Activated CD4-positive, alpha-beta T cell treated with anti-CD3 and anti-CD28 coated beads for 1 hour (primary cell): ENCODE measurements at regions not wholly inside any gene's neighbourhood (a gene's known extent, or its start where the extent isn't known, plus 50 kb on each side); places are given as distances from the start of the nearest gene placed in this dataset.
"Not testable (repeated sequence)": the region's sequence is repeated elsewhere in the genome, so short reads cannot be mapped to it uniquely, and the experiment has no call there.

Experiments
- DNase-seq: peaks from one replicate; pipeline ENCODE4 v3.0.0-alpha.2; 2020

DNA sequence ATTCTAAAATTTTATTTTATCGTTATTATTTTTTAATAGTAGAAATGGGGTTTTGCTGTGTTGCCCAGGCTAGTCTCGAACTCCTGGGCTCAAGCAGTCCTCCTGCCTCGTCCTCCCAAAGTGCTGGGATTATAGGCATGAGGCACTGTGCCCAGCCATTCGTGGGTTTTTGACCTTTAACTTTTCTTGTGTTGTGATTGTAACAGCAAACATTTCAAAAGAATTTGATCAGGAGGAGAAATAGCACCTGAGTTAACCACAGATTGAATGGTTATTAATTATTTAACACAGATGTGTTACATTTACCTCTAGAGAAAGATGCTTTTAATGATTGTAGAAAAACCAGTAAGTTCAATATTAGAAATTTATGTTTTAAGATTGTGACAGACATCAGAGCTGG lies 132.0 kb downstream of the HAUS1 start:
- DNase-seq = no peak

DNA sequence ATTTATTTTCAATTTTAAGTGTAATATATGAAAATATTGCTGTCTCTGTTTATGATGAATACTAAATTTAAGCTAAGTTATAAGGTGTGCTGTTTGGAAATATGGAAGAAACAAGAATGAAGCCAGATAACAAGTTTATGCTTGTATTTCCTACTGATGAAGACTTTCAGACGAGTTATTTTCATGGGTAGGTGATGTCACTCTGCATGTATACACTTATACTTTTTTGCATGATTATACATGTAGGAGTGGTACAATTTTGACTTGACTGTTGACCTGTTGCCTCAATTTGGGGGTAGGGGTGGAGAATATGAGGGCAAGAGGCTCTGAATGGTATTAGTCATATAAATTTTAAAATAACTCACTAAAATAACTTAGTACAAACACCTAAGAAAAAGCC lies 133.7 kb downstream of the HAUS1 start:
- no peak for DNase-seq

- DNase-seq = no peak
Observed at GRCh38 chr18:46239549-46239948, 135.4 kb downstream of the HAUS1 start.

DNA sequence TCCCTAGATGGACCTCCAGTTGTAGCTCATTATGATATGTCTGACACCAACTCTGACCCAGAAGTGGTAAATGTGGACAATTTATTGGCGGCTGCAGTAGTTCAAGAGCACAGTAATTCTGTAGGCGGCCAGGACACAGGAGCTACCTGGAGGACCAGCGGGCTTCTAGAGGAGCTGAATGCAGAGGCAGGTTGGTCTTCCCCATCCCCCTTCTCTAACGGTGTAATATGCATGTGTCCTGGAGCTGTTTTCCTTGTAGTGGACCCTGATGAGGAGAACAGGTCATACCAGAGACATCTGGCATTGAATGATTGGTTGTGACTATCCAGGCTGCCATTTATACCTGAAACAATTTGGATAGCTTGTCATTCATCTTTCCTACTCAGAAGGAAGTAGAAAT lies 135.8 kb downstream of the HAUS1 start:
- no peak for DNase-seq

- DNase-seq = not testable (repeated sequence)
Observed at GRCh38 chr18:46241393-46241792, 137.2 kb downstream of the HAUS1 start.

- no peak for DNase-seq
Observed at GRCh38 chr18:46242183-46242582, 138.0 kb downstream of the HAUS1 start.

DNA sequence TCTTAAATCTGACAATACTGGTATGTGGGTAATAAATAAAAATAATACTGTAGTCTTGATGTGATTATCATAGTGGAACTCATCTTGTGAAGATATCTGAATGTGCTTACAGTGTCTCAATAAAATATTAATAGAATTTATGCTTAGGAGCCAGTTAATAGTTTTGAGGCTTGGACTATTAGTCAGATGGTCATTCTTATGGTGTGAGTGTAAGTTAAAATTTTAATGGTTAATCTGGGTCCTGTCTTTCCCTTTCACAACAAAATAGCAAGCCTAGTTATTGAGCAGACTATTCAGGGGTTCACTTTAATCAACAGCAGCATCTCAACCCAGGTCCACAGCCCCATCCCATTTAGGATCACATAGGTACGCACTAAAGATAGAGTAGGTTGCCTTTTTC lies 138.9 kb downstream of the HAUS1 start:
- no peak for DNase-seq

DNA sequence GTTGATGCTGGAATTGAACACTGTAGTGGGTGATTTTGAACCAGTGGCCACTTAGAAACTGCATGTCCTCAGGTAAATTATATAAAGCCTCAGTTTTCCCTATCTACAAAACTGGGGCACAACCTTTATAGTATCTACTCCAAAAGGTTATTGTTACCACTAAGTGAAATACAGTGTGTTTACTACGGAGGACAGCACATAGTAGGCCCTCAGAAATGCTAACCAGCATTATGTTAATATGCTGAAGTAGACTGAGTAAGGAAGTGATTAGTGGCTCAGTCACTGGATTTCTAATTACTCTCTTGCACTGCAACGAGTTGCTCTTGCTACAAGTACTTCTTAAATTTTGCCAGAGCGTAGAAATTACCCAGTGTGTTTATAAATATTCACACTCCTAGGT lies 139.5 kb downstream of the HAUS1 start:
- no peak for DNase-seq

GRCh38 chr18:46246101-46246500 lies 141.9 kb downstream of the HAUS1 start:
- no peak for DNase-seq

GRCh38 chr18:46247942-46248341 lies 143.8 kb downstream of the HAUS1 start:
- DNase-seq = no peak

- peak; percentile 23 for DNase-seq
Observed at GRCh38 chr18:46250084-46250811, 146.1 kb downstream of the HAUS1 start.

DNA sequence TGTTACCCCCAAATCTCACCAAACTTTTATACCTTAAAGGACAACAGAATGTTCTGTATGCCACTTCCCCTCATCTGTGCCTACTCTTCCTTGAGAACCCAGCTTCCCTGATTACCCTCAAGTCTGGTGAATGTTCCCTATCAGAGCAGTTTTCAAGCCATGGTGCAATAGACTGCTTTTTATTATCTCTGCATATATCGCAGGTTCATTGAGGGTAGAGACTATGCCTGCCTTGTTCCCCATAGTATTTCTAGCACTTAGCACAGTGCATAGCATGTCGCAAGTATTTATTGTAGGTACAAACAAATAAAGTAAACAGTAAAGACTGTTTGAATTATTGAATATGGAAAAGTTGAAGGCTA lies 146.6 kb downstream of the HAUS1 start:
- DNase-seq = no peak

DNA sequence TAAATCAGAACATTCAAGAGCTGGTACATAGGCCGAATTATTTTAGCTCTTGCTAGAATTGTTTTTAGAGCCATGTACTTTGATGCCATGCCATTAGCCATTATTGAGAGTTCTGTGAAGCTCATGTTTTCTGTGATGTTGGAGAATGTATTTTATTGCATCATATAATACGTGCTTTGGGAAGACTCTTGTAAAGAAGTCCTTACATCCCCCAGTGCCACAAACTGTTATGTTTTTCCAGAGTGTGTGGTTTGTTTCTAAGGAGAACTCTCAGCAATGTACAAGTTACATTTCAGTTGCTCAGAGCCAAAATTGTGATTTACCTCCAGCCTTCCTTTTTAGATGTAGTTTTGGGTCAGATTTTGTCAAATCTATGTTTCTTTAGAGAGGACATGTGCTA lies 148.6 kb downstream of the HAUS1 start:
- no peak for DNase-seq

DNA sequence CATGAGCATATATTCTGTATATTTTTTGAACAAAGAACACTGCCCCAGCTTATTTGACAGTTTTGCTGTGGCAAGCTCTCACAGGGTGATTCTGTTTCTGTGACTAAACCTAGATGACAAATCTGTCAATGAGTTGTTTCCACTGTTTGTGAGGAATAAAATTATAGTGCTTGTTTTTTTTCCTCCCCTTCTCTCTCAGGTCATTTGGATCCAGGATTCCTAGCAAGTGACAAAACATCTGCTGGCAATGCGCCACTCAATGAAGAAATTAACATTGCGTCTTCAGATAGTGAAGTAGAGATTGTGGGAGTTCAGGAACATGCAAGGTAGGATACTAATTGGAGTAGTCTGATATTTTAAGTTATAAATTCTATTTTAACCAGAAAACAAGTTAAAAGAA lies 149.3 kb downstream of the HAUS1 start:
- DNase-seq = no peak

GRCh38 chr18:46256078-46256477 lies 151.9 kb downstream of the HAUS1 start:
- DNase-seq = no peak

GRCh38 chr18:46257366-46257765 lies 153.2 kb downstream of the HAUS1 start:
- no peak for DNase-seq

DNA sequence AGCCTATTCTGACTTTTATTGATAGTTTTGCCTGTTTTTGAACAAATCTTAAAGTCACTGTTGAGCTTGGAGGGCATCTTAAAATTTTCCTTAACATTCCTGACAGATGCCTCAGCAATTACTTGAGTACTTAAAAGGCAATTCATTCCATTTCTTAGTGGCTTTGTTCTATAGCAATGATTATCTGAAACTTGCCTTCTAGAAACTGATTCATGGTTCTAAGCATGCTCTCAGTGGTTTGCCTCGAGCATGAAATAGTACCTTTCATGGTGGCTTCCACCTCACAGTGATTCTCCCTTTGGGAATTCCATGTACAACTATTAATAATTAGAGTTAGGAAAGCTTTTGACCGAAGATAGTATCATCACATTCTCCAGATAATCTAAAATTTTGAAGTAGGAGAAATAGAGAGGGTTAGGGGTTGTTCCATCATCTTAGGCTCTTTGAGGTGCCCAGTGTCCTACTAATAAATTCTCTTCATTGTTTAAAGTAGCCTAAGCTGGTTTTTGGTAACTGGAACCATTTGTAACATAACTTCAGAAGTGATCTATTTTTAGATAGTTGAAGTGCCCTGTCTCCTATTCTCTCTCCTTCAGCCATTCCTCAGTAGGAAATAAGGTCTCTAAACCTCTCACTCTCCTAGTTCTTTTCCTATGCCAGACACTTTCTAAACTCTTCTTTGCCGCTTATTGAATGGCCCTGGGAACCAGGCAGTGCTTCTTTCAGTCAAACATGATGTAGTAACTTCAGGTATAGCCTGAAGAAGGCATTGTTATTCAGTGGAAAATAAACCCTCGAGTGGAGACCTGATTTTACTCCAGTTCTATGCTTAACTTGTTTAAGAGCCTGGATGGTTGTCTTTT lies 156.1 kb downstream of the HAUS1 start:
- DNase-seq = no peak

DNA sequence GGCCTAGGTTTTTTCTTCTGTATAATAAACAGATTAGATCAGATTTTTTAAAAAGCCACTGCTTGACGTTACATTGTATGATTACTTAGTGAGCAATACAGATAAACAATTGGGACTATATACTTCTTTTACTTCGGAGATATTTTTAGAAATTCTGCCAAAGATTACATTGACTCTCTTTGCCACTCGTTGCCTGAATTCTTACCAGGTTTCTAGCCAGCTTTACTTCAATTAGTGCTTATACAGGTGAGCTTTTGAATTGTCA lies 156.6 kb downstream of the HAUS1 start:
- DNase-seq = no peak

- DNase-seq = no peak
Observed at GRCh38 chr18:46261799-46262198, 157.6 kb downstream of the HAUS1 start.

DNA sequence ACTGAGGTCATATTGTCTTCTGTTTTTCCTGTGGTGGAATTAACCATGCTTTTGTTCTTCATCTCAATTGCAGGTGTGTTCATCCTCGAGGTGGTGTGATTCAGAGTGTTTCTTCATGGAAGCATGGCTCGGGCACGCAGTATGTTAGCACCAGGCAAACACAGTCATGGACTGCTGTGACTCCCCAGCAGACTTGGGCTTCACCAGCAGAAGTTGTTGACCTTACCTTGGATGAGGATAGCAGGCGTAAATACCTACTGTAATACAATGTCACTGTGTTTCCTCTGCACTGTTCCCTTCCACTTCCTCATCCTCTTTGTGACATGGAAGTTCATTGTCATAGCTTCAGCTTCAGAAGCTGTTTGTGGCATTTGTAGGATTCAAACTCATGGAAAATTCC lies 158.7 kb downstream of the HAUS1 start:
- DNase-seq = no peak

GRCh38 chr18:46264255-46264654 lies 160.1 kb downstream of the HAUS1 start:
- DNase-seq = no peak

GRCh38 chr18:46265196-46266156 lies 161.3 kb downstream of the HAUS1 start:
- no peak for DNase-seq

DNA sequence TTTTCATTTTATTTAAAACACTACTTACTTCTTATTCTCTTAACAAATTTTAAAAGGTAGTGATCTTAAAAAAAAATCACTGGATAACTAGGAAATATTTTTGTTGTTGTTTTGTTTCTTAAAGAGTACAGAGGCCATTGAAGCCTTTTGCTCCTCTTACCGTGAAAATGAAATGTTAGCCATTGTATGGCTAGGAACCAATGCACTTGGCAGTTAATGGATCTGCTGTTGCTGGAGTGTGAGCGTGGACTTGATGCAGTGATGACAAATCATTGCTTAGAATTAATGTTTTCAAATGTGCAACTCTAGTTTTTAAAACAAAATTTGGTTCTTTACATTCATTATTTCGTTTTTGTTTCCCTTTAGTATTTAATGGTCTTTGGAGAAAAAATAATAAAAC lies 162.3 kb downstream of the HAUS1 start:
- no peak for DNase-seq

DNA sequence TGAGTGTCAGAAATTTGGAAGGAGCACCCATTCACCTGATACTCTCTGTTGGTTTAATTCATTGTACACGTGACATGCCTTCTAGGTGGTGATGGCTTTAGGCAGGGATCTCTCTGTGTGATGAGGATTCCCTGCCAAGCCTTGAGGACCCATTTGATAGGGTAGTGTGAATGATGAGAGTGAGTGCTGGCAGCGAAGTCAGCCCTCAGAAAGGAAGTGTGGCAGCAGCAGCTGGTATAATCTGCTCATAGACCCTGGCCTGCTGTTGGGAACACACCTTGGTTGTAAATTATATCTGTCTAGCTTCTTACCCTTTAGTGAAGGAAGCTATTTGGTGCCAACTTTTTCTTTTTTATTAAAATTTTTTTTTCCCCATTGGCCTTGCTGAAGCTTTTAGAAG lies 164.5 kb downstream of the HAUS1 start:
- DNase-seq = no peak
